H9 (cell line): ENCODE measurements at regions not wholly inside any gene's neighbourhood (a gene's known extent, or its start where the extent isn't known, plus 50 kb on each side); places are given as distances from the start of the nearest gene placed in this dataset.

ENCODE experiments used
- DNase-seq: peaks from one replicate; pipeline ENCODE4 v3.0.0-alpha.2; 2017
- H2AFZ ChIP-seq: one replicate; pipeline ENCODE4 v1.6.1; 2013; ENCODE audit warnings: mild to moderate bottlenecking, low read length, control low read depth, moderate library complexity
- H2AK5ac ChIP-seq: 2 replicates; pipeline ENCODE4 v1.6.1; 2013; ENCODE audit warnings: low read length, control low read depth, mixed read lengths; ENCODE audit not compliant: insufficient read length
- H2BK120ac ChIP-seq: one replicate; pipeline ENCODE4 v1.6.1; 2013; ENCODE audit warnings: low read depth, mild to moderate bottlenecking, low read length, control low read depth, inconsistent platforms; ENCODE audit not compliant: poor library complexity, severe bottlenecking
- H2BK12ac ChIP-seq: 2 replicates; pipeline ENCODE4 v1.6.1; 2013; ENCODE audit warnings: low read length, control low read depth, mixed read lengths, low read depth; ENCODE audit not compliant: insufficient read length
- H2BK15ac ChIP-seq: 2 replicates; pipeline ENCODE4 v1.6.1; 2013; ENCODE audit warnings: low read depth, low read length, control low read depth
- H2BK20ac ChIP-seq: one replicate; pipeline ENCODE4 v1.6.1; 2013; ENCODE audit warnings: low read depth, mild to moderate bottlenecking, low read length, control low read depth, inconsistent platforms; ENCODE audit not compliant: poor library complexity, severe bottlenecking
- H2BK5ac ChIP-seq: 2 replicates; pipeline ENCODE4 v1.6.1; 2013; ENCODE audit warnings: low read length, control low read depth, mixed read lengths; ENCODE audit not compliant: insufficient read length
- H3K14ac ChIP-seq: 2 replicates; pipeline ENCODE4 v1.6.1; 2013; ENCODE audit warnings: low read length, control low read depth; ENCODE audit not compliant: insufficient read depth
- H3K18ac ChIP-seq: 2 replicates; pipeline ENCODE4 v1.6.1; 2013; ENCODE audit warnings: low read depth, mild to moderate bottlenecking, mixed read lengths, low read length, control low read depth; ENCODE audit not compliant: insufficient read length
- H3K23ac ChIP-seq: 2 replicates; pipeline ENCODE4 v1.6.1; 2013; ENCODE audit warnings: low read length, control low read depth, mixed read lengths, low read depth; ENCODE audit not compliant: insufficient read length
- H3K23me2 ChIP-seq: 2 replicates; pipeline ENCODE4 v1.6.1; 2013; ENCODE audit warnings: low read depth, mild to moderate bottlenecking, mixed read lengths, low read length, control low read depth; ENCODE audit not compliant: insufficient read length, poor library complexity, severe bottlenecking
- H3K27ac ChIP-seq: 2 replicates; pipeline ENCODE4 v1.5.1; 2013; ENCODE audit warnings: low read length, control low read depth, mixed read lengths, low read depth; ENCODE audit not compliant: insufficient read length
- H3K27me3 ChIP-seq: 2 replicates; pipeline ENCODE4 v1.6.1; 2013; ENCODE audit warnings: low read length, control low read depth, inconsistent platforms; ENCODE audit not compliant: insufficient read depth
- H3K4ac ChIP-seq: 2 replicates; pipeline ENCODE4 v1.6.1; 2013; ENCODE audit warnings: low read depth, mild to moderate bottlenecking, control low read depth, inconsistent platforms, low read length, moderate library complexity
- H3K4me1 ChIP-seq: 2 replicates; pipeline ENCODE4 v1.6.1; 2013; ENCODE audit warnings: low read length, control low read depth, inconsistent platforms; ENCODE audit not compliant: insufficient read depth
- H3K4me2 ChIP-seq: 2 replicates; pipeline ENCODE4 v1.6.1; 2013; ENCODE audit warnings: low read length, control low read depth, mixed read lengths; ENCODE audit not compliant: insufficient read length, insufficient read depth
- H3K56ac ChIP-seq: 2 replicates; pipeline ENCODE4 v1.6.1; 2013; ENCODE audit warnings: low read depth, mild to moderate bottlenecking, mixed read lengths, low read length, control low read depth; ENCODE audit not compliant: insufficient read length
- H3K79me1 ChIP-seq: 2 replicates; pipeline ENCODE4 v1.6.1; 2013; ENCODE audit warnings: low read depth, mild to moderate bottlenecking, moderate library complexity, low read length, control low read depth, inconsistent platforms; ENCODE audit not compliant: insufficient read depth, poor library complexity, severe bottlenecking
- H3K79me2 ChIP-seq: 2 replicates; pipeline ENCODE4 v1.6.1; 2013; ENCODE audit warnings: low read length, control low read depth, inconsistent platforms; ENCODE audit not compliant: insufficient read depth
- H3K9ac ChIP-seq: 2 replicates; pipeline ENCODE4 v1.6.1; 2013; ENCODE audit warnings: low read length, control low read depth, mixed read lengths; ENCODE audit not compliant: insufficient read length; ENCODE audit errors: extremely low read depth
- H3K9me3 ChIP-seq: one replicate; pipeline ENCODE4 v1.6.1; 2013; ENCODE audit warnings: low read depth, low read length, inconsistent platforms; ENCODE audit not compliant: control insufficient read depth
- H3T11ph ChIP-seq: one replicate; pipeline ENCODE4 v1.6.1; 2013; ENCODE audit warnings: mild to moderate bottlenecking, low read length, control low read depth, inconsistent platforms
- H4K20me1 ChIP-seq: one replicate; pipeline ENCODE4 v1.6.1; 2013; ENCODE audit not compliant: control insufficient read depth, insufficient read length, insufficient read depth
- H4K5ac ChIP-seq: 2 replicates; pipeline ENCODE4 v1.6.1; 2013; ENCODE audit warnings: low read depth, mild to moderate bottlenecking, mixed read lengths, low read length, control low read depth; ENCODE audit not compliant: insufficient read length
- H4K8ac ChIP-seq: replicated peaks from 2 replicates; pipeline ENCODE4 v1.6.1; 2013; ENCODE audit warnings: low read length, control low read depth, mixed read lengths, low read depth; ENCODE audit not compliant: insufficient read length
- H4K91ac ChIP-seq: 2 replicates; pipeline ENCODE4 v1.6.1; 2013; ENCODE audit warnings: low read depth, mild to moderate bottlenecking, moderate library complexity, mixed read lengths, low read length, control low read depth; ENCODE audit not compliant: insufficient read length
- H3K27ac Mint-ChIP-seq, 3 experiments: 2 replicates in 2 of 3; 3 replicates in 1 of 3; pipeline ENCODE4 v1.8.0; 2020 to 2021; ENCODE audit warnings: mixed read lengths in 3 of 3, mild to moderate bottlenecking in 1 of 3, moderate library complexity in 1 of 3
- H3K27me3 Mint-ChIP-seq: 2 replicates; pipeline ENCODE4 v1.8.0; 2021; ENCODE audit warnings: low read depth, mild to moderate bottlenecking, moderate library complexity, mixed read lengths
- H3K36me3 Mint-ChIP-seq, 3 experiments: 2 replicates in 2 of 3; 3 replicates in 1 of 3; pipeline ENCODE4 v1.8.0; 2020 to 2021; ENCODE audit warnings: low read depth in 3 of 3, mixed read lengths in 3 of 3; ENCODE audit not compliant: insufficient read depth in 1 of 3
- H3K4me1 Mint-ChIP-seq, 2 experiments: 2 replicates each; pipeline ENCODE4 v1.8.0; 2020; ENCODE audit warnings: mixed read lengths in 2 of 2
- H3K4me3 Mint-ChIP-seq, 2 experiments: 2 replicates in 1 of 2; 3 replicates in 1 of 2; pipeline ENCODE4 v1.8.0; 2020 to 2021; ENCODE audit warnings: mild to moderate bottlenecking in 2 of 2, mixed read lengths in 2 of 2, moderate library complexity in 1 of 2
- H3K9me3 Mint-ChIP-seq, 2 experiments: 2 replicates in 1 of 2; 3 replicates in 1 of 2; pipeline ENCODE4 v1.8.0; 2020; ENCODE audit warnings: mild to moderate bottlenecking in 2 of 2, mixed read lengths in 2 of 2, moderate library complexity in 1 of 2
- CTCF ChIP-seq: fragments of 200-600 bp; sonication (generic); conservative IDR thresholded peaks from 3 replicates; pipeline ENCODE4 v1.8.0; 2021; ENCODE audit warnings: antibody characterized with exemption, mild to moderate bottlenecking

- H3K27me3 ChIP-seq = no peaks in the 10 kb centered on the region
- no peak overlapping the region for H3K4ac ChIP-seq
- H3K27ac ChIP-seq = no peak overlapping the region
- H3K9ac ChIP-seq = no peak overlapping the region
- no peak overlapping the region for H3K4me3 Mint-ChIP-seq
- no peaks in the 10 kb centered on the region for H3K79me1 ChIP-seq
- H4K91ac ChIP-seq = no peak overlapping the region
- no peak overlapping the region for H3K23ac ChIP-seq
- H4K8ac ChIP-seq = no peak overlapping the region
- peak overlapping the region in 2 of 3 experiments; percentile 20 to 60; a peak in 1 of 7 replicates for H3K27ac Mint-ChIP-seq
- no peak overlapping the region for H2BK15ac ChIP-seq
- H3K56ac ChIP-seq = no peak overlapping the region
- no peak overlapping the region for H2BK120ac ChIP-seq
- H3K27me3 Mint-ChIP-seq = no peaks in the 10 kb centered on the region
- H3K4me1 Mint-ChIP-seq = peaks cover 33 to 38% of the 10 kb centered on the region in 2 experiments
- no peak overlapping the region for H2BK12ac ChIP-seq
- no peak overlapping the region for H2AFZ ChIP-seq
- H2AK5ac ChIP-seq = no peak overlapping the region
- H3K36me3 Mint-ChIP-seq = peaks cover 0 to 8% (median 3%) of the 10 kb centered on the region in 3 experiments; a peak in 4 of 7 replicates
- H3K9me3 ChIP-seq = no peaks in the 10 kb centered on the region
- no peaks in the 10 kb centered on the region for H4K20me1 ChIP-seq
- no peaks in the 10 kb centered on the region for H3K9me3 Mint-ChIP-seq
- no peak overlapping the region for H4K5ac ChIP-seq
- TF ChIP-seq CTCF = no peak
- H3K18ac ChIP-seq = no peak overlapping the region
- H3K79me2 ChIP-seq = no peaks in the 10 kb centered on the region
- H3K23me2 ChIP-seq = no peaks in the 10 kb centered on the region
- H2BK5ac ChIP-seq = no peak overlapping the region
- no peak overlapping the region for H3K4me2 ChIP-seq
- no peak overlapping the region for H3K14ac ChIP-seq
- no peak overlapping the region for H3T11ph ChIP-seq
- H3K4me1 ChIP-seq = no peaks in the 10 kb centered on the region; the same call in 1 of the 2 replicates
- H2BK20ac ChIP-seq = no peak overlapping the region
- peak; percentile 61 for DNase-seq
Observed at GRCh38 chr3:102238362-102238761, 196.5 kb upstream of the ZPLD1 start.
